ENCODE measurements at regions not wholly inside any gene's neighbourhood (a gene's known extent, or its start where the extent isn't known, plus 50 kb on each side); places are given as distances from the start of the nearest gene placed in this dataset.

GRCh38 chr11:69220561-69221051 is 64.9 kb downstream of the SMIM38 start:
- no peak for TF ChIP-seq CTCF (conservative IDR thresholded peaks at IDR 0.05; ENCODE audit: low read depth in 2 of 2)
- no peak for TF ChIP-seq ZNF462 (CRISPR knock-in tag; IDR thresholded peaks at IDR 0.05)
- TF ChIP-seq EZH2 (IDR thresholded peaks at IDR 0.05; ENCODE audit: low read depth, unreplicated experiment) = no peak
- no peak for TF ChIP-seq POLR2AphosphoS5 (IDR thresholded peaks at IDR 0.05; ENCODE audit: low read depth)
- TF ChIP-seq, protein P1, sequence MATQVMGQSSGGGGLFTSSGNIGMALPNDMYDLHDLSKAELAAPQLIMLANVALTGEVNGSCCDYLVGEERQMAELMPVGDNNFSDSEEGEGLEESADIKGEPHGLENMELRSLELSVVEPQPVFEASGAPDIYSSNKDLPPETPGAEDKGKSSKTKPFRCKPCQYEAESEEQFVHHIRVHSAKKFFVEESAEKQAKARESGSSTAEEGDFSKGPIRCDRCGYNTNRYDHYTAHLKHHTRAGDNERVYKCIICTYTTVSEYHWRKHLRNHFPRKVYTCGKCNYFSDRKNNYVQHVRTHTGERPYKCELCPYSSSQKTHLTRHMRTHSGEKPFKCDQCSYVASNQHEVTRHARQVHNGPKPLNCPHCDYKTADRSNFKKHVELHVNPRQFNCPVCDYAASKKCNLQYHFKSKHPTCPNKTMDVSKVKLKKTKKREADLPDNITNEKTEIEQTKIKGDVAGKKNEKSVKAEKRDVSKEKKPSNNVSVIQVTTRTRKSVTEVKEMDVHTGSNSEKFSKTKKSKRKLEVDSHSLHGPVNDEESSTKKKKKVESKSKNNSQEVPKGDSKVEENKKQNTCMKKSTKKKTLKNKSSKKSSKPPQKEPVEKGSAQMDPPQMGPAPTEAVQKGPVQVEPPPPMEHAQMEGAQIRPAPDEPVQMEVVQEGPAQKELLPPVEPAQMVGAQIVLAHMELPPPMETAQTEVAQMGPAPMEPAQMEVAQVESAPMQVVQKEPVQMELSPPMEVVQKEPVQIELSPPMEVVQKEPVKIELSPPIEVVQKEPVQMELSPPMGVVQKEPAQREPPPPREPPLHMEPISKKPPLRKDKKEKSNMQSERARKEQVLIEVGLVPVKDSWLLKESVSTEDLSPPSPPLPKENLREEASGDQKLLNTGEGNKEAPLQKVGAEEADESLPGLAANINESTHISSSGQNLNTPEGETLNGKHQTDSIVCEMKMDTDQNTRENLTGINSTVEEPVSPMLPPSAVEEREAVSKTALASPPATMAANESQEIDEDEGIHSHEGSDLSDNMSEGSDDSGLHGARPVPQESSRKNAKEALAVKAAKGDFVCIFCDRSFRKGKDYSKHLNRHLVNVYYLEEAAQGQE (IDR thresholded peaks at IDR 0.05; ENCODE audit: unreplicated experiment) = no peak
- no peak for TF ChIP-seq ZNF331 (CRISPR knock-in tag; IDR thresholded peaks at IDR 0.05; ENCODE audit: low read depth)
- no peak for TF ChIP-seq STAT1 (IDR thresholded peaks at IDR 0.05; ENCODE audit: unreplicated experiment)
- no peak for TF ChIP-seq EZH2phosphoT487 (IDR thresholded peaks at IDR 0.05; ENCODE audit: unreplicated experiment)

Measured in GM23338 (cell line).